Body of pancreas (tissue), 4 donors: ENCODE measurements at regions not wholly inside any gene's neighbourhood (a gene's known extent, or its start where the extent isn't known, plus 50 kb on each side); places are given as distances from the start of the nearest gene placed in this dataset.

Source experiments
- CTCF ChIP-seq, 7 experiments: fragments of 450-650 bp in 4 of 7; fragments of 200-600 bp in 3 of 7; sonication (generic) in 3 of 7; IDR thresholded peaks; one replicate each; pipeline ENCODE4 v1.5.1; 2016 to 2019; ENCODE audit warnings: antibody characterized with exemption in 7 of 7
- POLR2A ChIP-seq, 3 donors: fragments of 450-650 bp; IDR thresholded peaks; one replicate each; pipeline ENCODE4 v1.6.1; 2016; ENCODE audit warnings: antibody characterized with exemption in 3 of 3, mild to moderate bottlenecking in 2 of 3

- no peak for TF ChIP-seq POLR2A (IDR thresholded peaks at IDR 0.05)
- TF ChIP-seq CTCF (IDR thresholded peaks at IDR 0.05): no peak
Measured at GRCh38 chr2:168392024-168392423, 64.0 kb upstream of the CERS6 start.
